ENCODE measurements at regions not wholly inside any gene's neighbourhood (a gene's known extent, or its start where the extent isn't known, plus 50 kb on each side); places are given as distances from the start of the nearest gene placed in this dataset.

DNA sequence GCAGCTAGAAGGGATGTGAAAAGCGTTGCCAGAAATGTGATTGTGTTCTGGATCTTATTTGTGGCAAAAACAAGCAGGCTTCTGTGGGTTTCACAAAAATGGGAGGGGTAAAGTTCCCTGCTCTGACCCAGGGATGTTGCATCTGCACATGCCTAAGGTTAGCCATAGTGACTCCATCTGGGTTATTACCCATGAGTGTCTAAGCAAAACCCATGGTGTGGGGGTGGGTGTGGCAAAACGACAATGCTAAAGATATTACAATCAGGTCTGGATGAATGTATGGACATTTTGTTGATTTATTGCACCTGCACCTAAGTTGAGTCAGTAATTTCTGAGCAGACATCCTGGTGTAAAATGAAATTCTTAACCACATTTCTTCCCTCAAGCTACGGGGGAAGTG, 131.4 kb upstream of the EIF1AY start:
- no peaks in the 10 kb centered on the region for H3K79me2 ChIP-seq (ENCODE audit: insufficient read depth, low read length)
- TF ChIP-seq, protein P1, sequence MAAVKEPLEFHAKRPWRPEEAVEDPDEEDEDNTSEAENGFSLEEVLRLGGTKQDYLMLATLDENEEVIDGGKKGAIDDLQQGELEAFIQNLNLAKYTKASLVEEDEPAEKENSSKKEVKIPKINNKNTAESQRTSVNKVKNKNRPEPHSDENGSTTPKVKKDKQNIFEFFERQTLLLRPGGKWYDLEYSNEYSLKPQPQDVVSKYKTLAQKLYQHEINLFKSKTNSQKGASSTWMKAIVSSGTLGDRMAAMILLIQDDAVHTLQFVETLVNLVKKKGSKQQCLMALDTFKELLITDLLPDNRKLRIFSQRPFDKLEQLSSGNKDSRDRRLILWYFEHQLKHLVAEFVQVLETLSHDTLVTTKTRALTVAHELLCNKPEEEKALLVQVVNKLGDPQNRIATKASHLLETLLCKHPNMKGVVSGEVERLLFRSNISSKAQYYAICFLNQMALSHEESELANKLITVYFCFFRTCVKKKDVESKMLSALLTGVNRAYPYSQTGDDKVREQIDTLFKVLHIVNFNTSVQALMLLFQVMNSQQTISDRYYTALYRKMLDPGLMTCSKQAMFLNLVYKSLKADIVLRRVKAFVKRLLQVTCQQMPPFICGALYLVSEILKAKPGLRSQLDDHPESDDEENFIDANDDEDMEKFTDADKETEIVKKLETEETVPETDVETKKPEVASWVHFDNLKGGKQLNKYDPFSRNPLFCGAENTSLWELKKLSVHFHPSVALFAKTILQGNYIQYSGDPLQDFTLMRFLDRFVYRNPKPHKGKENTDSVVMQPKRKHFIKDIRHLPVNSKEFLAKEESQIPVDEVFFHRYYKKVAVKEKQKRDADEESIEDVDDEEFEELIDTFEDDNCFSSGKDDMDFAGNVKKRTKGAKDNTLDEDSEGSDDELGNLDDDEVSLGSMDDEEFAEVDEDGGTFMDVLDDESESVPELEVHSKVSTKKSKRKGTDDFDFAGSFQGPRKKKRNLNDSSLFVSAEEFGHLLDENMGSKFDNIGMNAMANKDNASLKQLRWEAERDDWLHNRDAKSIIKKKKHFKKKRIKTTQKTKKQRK (IDR thresholded peaks at IDR 0.05; ENCODE audit: low read length) = no peak
- TF ChIP-seq NAIF1 (CRISPR knock-in tag; IDR thresholded peaks at IDR 0.05; ENCODE audit: borderline replicate concordance) = no peak
- TF ChIP-seq PHF5A (CRISPR knock-in tag; IDR thresholded peaks at IDR 0.05; ENCODE audit: low read depth, unreplicated experiment) = no peak
- TF ChIP-seq U2AF2 (IDR thresholded peaks at IDR 0.05; ENCODE audit: low read depth, low read length) = no peak
- TF ChIP-seq GATAD1 (CRISPR knock-in tag; IDR thresholded peaks at IDR 0.05) = no peak
- no peak for TF ChIP-seq MTA3 (CRISPR knock-in tag; IDR thresholded peaks at IDR 0.05)
- no peak for TF ChIP-seq JUN (CRISPR knock-in tag; IDR thresholded peaks at IDR 0.05)
- TF ChIP-seq PAX8 (CRISPR knock-in tag; IDR thresholded peaks at IDR 0.05; ENCODE audit: borderline replicate concordance) = no peak
- TF ChIP-seq, protein P2, sequence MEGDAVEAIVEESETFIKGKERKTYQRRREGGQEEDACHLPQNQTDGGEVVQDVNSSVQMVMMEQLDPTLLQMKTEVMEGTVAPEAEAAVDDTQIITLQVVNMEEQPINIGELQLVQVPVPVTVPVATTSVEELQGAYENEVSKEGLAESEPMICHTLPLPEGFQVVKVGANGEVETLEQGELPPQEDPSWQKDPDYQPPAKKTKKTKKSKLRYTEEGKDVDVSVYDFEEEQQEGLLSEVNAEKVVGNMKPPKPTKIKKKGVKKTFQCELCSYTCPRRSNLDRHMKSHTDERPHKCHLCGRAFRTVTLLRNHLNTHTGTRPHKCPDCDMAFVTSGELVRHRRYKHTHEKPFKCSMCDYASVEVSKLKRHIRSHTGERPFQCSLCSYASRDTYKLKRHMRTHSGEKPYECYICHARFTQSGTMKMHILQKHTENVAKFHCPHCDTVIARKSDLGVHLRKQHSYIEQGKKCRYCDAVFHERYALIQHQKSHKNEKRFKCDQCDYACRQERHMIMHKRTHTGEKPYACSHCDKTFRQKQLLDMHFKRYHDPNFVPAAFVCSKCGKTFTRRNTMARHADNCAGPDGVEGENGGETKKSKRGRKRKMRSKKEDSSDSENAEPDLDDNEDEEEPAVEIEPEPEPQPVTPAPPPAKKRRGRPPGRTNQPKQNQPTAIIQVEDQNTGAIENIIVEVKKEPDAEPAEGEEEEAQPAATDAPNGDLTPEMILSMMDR (CRISPR knock-in tag; IDR thresholded peaks at IDR 0.05) = no peak
- TF ChIP-seq ZNF576 (CRISPR knock-in tag; IDR thresholded peaks at IDR 0.05) = no peak
- no peak for TF ChIP-seq KLF13 (CRISPR knock-in tag; IDR thresholded peaks at IDR 0.05)
- no peak for TF ChIP-seq ZNF891 (CRISPR knock-in tag; IDR thresholded peaks at IDR 0.05)
- H3K4me3 ChIP-seq (replicated peaks in 1 of 3; ENCODE audit: insufficient read depth in 1 of 3, low read depth in 2 of 3, low read length in 3 of 3) = no peak overlapping the region
- no peak for ATAC-seq
- ChIA-PET POLR2A (no interaction called here), CTCF (ENCODE audit: low intra/inter-chr PET ratio, low total read pairs) (no interaction called here)
- no peaks in the 10 kb centered on the region for H4K20me1 ChIP-seq (ENCODE audit: insufficient read depth, low read length)
- in situ Hi-C loops (cut with HindIII; ENCODE audit: extremely low pct_ligation_motif_present, low pct_unique_long_range_greater_than_20kb) (no loop called here), intact Hi-C loops (cut with micrococcal nuclease; ENCODE audit: unreplicated experiment) (no loop called here)
- H3K9ac ChIP-seq (ENCODE audit: insufficient read depth, low read depth, low read length) = no peak overlapping the region
- no peak overlapping the region for H2AFZ ChIP-seq (ENCODE audit: low read length)
- no peak overlapping the region for H3K27ac ChIP-seq (ENCODE audit: extremely low read length, insufficient read depth, low read length)
- H3K4me1 ChIP-seq (ENCODE audit: insufficient read depth, low read length) = no peaks in the 10 kb centered on the region
- peaks cover 15% of the 10 kb centered on the region for H3K9me3 ChIP-seq (ENCODE audit: low read length)
- WGBS (ENCODE audit: low lambda C conversion rate) = 6% methylated on average over 3 of the region's 3 CpGs
- H3K36me3 ChIP-seq (replicated peaks in 1 of 2; ENCODE audit: control insufficient read depth in 1 of 2, insufficient read depth in 2 of 2, low read length in 2 of 2) = no peaks in the 10 kb centered on the region
- H3K4me2 ChIP-seq (ENCODE audit: low read depth, low read length) = no peak overlapping the region
- FAIRE-seq = no peak
- DNase-seq (ENCODE audit: low spot score) = no peak
- H3K27me3 ChIP-seq (ENCODE audit: control insufficient read depth in 1 of 2, insufficient read depth in 2 of 2, low read length in 2 of 2) = no peaks in the 10 kb centered on the region
- no TSS peak for BruUV-seq (replicated peaks)

Measured in HepG2 (cell line).